ENCODE measurements at regions not wholly inside any gene's neighbourhood (a gene's known extent, or its start where the extent isn't known, plus 50 kb on each side); places are given as distances from the start of the nearest gene placed in this dataset.
A peak's percentile ranks its signal among the peaks of the same experiment; 100 is the strongest.
"Not testable (repeated sequence)": the region's sequence is repeated elsewhere in the genome, so short reads cannot be mapped to it uniquely, and the experiment has no call there.

DNA sequence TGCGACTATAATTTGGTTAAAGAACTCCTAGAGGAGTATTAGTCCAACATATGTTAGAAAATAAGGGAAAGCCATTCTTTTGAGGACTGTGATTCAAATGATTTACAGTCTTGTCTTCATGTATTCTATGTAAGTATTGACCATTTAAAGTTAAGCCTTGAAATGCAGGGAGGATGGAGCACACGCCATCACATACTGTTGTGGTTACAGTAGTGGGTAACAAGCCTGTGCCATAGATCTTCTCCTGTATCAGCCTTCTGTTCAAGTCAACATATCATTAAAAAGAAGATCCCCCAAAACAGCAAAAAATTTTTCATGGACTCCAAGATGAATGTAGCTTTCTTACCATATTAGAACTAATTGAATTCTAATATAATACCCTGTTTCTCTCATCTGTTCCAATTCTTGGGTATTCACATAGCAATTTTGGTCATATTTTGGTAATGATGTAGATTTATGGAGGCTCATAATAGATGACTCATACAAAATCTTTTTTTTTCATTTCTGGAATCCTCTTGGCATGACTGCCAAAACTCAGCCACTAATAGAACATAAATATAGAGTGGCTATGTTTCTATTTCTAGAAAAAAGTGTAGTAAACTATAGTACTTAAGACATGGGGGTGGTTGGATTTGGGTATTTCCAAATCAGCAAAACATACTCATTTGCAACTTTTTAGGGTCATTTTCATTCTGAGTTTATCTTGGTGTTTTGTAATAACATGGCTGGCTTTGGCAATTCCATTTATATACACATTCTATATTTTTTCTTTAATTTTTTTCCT is 413.5 kb downstream of the BCKDHB start (continued):
- TF ChIP-seq, protein P1, sequence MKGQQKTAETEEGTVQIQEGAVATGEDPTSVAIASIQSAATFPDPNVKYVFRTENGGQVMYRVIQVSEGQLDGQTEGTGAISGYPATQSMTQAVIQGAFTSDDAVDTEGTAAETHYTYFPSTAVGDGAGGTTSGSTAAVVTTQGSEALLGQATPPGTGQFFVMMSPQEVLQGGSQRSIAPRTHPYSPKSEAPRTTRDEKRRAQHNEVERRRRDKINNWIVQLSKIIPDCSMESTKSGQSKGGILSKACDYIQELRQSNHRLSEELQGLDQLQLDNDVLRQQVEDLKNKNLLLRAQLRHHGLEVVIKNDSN (IDR thresholded peaks at IDR 0.05; ENCODE audit: borderline replicate concordance, low read depth) = no peak
- TF ChIP-seq, protein P2, sequence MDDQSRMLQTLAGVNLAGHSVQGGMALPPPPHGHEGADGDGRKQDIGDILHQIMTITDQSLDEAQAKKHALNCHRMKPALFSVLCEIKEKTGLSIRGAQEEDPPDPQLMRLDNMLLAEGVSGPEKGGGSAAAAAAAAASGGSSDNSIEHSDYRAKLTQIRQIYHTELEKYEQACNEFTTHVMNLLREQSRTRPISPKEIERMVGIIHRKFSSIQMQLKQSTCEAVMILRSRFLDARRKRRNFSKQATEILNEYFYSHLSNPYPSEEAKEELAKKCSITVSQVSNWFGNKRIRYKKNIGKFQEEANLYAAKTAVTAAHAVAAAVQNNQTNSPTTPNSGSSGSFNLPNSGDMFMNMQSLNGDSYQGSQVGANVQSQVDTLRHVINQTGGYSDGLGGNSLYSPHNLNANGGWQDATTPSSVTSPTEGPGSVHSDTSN (IDR thresholded peaks at IDR 0.05) = peak; percentile 82
- TF ChIP-seq SMC3 (IDR thresholded peaks at IDR 0.05; ENCODE audit: low read depth, low read length) = no peak
- TF ChIP-seq, protein P3, sequence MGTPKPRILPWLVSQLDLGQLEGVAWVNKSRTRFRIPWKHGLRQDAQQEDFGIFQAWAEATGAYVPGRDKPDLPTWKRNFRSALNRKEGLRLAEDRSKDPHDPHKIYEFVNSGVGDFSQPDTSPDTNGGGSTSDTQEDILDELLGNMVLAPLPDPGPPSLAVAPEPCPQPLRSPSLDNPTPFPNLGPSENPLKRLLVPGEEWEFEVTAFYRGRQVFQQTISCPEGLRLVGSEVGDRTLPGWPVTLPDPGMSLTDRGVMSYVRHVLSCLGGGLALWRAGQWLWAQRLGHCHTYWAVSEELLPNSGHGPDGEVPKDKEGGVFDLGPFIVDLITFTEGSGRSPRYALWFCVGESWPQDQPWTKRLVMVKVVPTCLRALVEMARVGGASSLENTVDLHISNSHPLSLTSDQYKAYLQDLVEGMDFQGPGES (IDR thresholded peaks at IDR 0.05; ENCODE audit: low read depth, low read length) = no peak
- TF ChIP-seq FOSL2 (IDR thresholded peaks at IDR 0.05; ENCODE audit: borderline replicate concordance, low read depth) = peak; percentile 81; the same call in 1 of the 2 replicates
- no peak for TF ChIP-seq EZH2phosphoT487 (IDR thresholded peaks at IDR 0.05; ENCODE audit: borderline replicate concordance, low read depth)
- no peak for TF ChIP-seq MXI1 (IDR thresholded peaks at IDR 0.05; ENCODE audit: low read depth, low read length)
- 0 out of 2 replicates have a peak, but pooled peaks have one; percentile 37 for TF ChIP-seq YY1 (IDR thresholded peaks at IDR 0.05; ENCODE audit: low read depth)

DNA sequence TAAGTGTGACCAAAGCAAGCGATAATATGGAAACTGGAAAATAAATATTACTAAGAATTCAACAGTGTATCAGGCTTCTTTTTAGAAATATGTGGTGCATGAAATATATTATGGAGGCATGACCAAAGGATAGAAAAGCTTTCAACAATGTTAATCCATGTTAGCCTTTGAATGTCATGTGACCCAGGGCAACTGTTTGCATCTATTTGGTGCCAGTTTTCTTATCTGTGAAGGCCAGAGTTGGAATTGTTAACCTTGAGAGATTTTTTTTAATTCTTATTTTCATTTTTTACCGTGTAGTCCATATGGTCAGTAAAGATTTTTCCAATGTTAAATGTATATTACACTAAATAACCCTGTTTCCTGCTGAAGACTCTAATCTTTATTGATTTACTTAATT is 411.1 kb downstream of the BCKDHB start:
- Histone ChIP-seq H2AFZ (ENCODE audit: low read depth) (no peak overlapping the region), H3K4me3 (ENCODE audit: low read depth in 2 of 2, low read length in 1 of 2) (no peak overlapping the region), H3K79me2 (ENCODE audit: insufficient read depth) (no peaks in the 10 kb centered on the region), H3K36me3 (replicated peaks in 1 of 2; ENCODE audit: control insufficient read depth in 1 of 2, insufficient read depth in 2 of 2, low read length in 1 of 2) (no peaks in the 10 kb centered on the region), H3K9ac (no peak overlapping the region), H3K9me3 (no peaks in the 10 kb centered on the region), H3K4me1 (ENCODE audit: control insufficient read depth in 1 of 2, insufficient read depth in 2 of 2, low read depth in 1 of 2, low read length in 1 of 2) (peaks cover under 1 to 5% of the 10 kb centered on the region in 2 experiments; a peak in 3 of 4 replicates), H3K9me2 (no peaks in the 10 kb centered on the region), H4K20me1 (ENCODE audit: insufficient read depth) (no peaks in the 10 kb centered on the region), H3K27ac (ENCODE audit: low read depth in 2 of 2, low read length in 1 of 2) (no peak overlapping the region), H3K27me3 (ENCODE audit: insufficient read depth) (no peaks in the 10 kb centered on the region), H3F3A (replicated peaks; ENCODE audit: insufficient read depth) (no peaks in the 10 kb centered on the region), H3K4me2 (no peak overlapping the region)
- ChIA-PET CTCF (no interaction called here), POLR2A (no interaction called here)
- 84% methylated on average over 2 of the region's 2 CpGs for WGBS (ENCODE audit: low lambda C conversion rate)
- TF ChIP-seq POLR2AphosphoS5 (IDR thresholded peaks at IDR 0.05; ENCODE audit: low read depth, low read length) (no peak), ELF1 (IDR thresholded peaks at IDR 0.05) (no peak), EZH2phosphoT487 (IDR thresholded peaks at IDR 0.05; ENCODE audit: borderline replicate concordance, low read depth) (no peak), SIN3A (IDR thresholded peaks at IDR 0.05; ENCODE audit: borderline replicate concordance, low read depth, low read length) (no peak), NRF1 (IDR thresholded peaks at IDR 0.05; ENCODE audit: low read depth, low read length) (no peak), RXRA (IDR thresholded peaks at IDR 0.05; ENCODE audit: borderline replicate concordance, low read depth) (no peak)
- TF ChIP-seq, protein P2 (IDR thresholded peaks at IDR 0.05) = no peak
- TF ChIP-seq, protein P4, sequence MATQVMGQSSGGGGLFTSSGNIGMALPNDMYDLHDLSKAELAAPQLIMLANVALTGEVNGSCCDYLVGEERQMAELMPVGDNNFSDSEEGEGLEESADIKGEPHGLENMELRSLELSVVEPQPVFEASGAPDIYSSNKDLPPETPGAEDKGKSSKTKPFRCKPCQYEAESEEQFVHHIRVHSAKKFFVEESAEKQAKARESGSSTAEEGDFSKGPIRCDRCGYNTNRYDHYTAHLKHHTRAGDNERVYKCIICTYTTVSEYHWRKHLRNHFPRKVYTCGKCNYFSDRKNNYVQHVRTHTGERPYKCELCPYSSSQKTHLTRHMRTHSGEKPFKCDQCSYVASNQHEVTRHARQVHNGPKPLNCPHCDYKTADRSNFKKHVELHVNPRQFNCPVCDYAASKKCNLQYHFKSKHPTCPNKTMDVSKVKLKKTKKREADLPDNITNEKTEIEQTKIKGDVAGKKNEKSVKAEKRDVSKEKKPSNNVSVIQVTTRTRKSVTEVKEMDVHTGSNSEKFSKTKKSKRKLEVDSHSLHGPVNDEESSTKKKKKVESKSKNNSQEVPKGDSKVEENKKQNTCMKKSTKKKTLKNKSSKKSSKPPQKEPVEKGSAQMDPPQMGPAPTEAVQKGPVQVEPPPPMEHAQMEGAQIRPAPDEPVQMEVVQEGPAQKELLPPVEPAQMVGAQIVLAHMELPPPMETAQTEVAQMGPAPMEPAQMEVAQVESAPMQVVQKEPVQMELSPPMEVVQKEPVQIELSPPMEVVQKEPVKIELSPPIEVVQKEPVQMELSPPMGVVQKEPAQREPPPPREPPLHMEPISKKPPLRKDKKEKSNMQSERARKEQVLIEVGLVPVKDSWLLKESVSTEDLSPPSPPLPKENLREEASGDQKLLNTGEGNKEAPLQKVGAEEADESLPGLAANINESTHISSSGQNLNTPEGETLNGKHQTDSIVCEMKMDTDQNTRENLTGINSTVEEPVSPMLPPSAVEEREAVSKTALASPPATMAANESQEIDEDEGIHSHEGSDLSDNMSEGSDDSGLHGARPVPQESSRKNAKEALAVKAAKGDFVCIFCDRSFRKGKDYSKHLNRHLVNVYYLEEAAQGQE (IDR thresholded peaks at IDR 0.05; ENCODE audit: low read depth, low read length) = no peak
- DNase-seq = no peak

DNA sequence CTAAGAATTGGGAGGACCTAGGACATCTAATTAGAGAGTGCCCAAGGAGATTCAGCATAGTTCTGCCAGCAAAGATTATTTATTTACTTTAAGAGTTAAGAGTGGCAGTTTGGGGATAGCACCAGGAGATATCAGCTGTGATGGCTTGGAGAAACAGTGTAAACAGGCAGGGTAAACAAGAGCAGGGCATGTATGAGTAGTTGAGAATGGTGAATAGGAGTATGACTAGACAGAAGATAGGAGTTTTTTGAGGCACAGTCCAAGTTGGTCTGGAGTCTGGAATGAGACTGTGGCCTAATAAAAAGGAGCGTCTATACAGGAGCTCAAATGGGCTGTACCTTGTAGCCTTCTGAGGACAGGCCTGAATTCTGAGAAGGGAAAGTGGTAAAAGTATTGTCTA is 404.1 kb downstream of the BCKDHB start:
- H3K79me2 ChIP-seq (ENCODE audit: insufficient read depth); H3K4me2 ChIP-seq; H3K9me2 ChIP-seq; H2AFZ ChIP-seq (ENCODE audit: low read depth); H3K9me3 ChIP-seq; H3K9ac ChIP-seq; H3K4me3 ChIP-seq (ENCODE audit: low read depth in 2 of 2, low read length in 1 of 2); CTCF ChIA-PET; H3K27ac ChIP-seq (ENCODE audit: low read depth in 2 of 2, low read length in 1 of 2); H3K36me3 ChIP-seq (replicated peaks in 1 of 2; ENCODE audit: control insufficient read depth in 1 of 2, insufficient read depth in 2 of 2, low read length in 1 of 2); H3K27me3 ChIP-seq (ENCODE audit: insufficient read depth); H3F3A ChIP-seq (replicated peaks; ENCODE audit: insufficient read depth); DNase-seq; H3K4me1 ChIP-seq (ENCODE audit: control insufficient read depth in 1 of 2, insufficient read depth in 2 of 2, low read depth in 1 of 2, low read length in 1 of 2); POLR2A ChIA-PET; H4K20me1 ChIP-seq (ENCODE audit: insufficient read depth): not testable (repeated sequence)
- WGBS (ENCODE audit: low lambda C conversion rate) = 79% methylated on average over 1 of the region's 1 CpG
